PC-9 (cell line): ENCODE measurements at regions not wholly inside any gene's neighbourhood (a gene's known extent, or its start where the extent isn't known, plus 50 kb on each side); places are given as distances from the start of the nearest gene placed in this dataset.

Experiments used
- CTCF ChIP-seq: fragments of 200-600 bp; sonication (generic); conservative IDR thresholded peaks from 2 replicates; pipeline ENCODE4 v1.6.1; 2017; ENCODE audit warnings: mixed run types, antibody characterized with exemption, mild to moderate bottlenecking, moderate library complexity
- EZH2 ChIP-seq: fragments of 200-600 bp; sonication (generic); IDR thresholded peaks from 2 replicates; pipeline ENCODE4 v1.8.0; 2017; ENCODE audit warnings: antibody characterized with exemption, low read depth

GRCh38 chr10:29816801-29817558 is 182.2 kb upstream of the SVIL start:
- no peak for TF ChIP-seq CTCF
- TF ChIP-seq EZH2, result no peak
